ENCODE measurements at regions not wholly inside any gene's neighbourhood (a gene's known extent, or its start where the extent isn't known, plus 50 kb on each side); places are given as distances from the start of the nearest gene placed in this dataset.

DNA sequence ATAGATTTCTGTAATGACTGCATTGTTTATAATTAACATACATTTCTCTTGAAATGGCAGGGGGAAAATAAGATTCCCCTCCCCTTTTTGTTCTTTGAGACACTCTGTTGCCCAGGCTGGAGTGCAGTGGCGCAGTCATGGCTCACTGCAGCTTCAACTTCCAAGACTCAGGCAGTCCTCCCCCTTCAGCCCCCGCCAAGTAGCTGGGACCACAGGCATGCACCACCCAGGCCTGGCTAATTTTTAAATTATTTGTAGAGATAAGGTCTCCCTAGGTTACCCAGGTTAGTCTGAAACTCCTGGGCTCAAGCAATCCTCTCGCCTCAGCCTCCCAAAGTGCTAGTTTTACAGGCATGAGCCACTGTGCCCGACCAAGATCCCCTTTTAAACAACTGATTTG lies 67.7 kb downstream of the KATNIP start:
- H3K27me3 ChIP-seq (ENCODE audit: control insufficient read depth, insufficient read depth, low read length), result no peaks in the 10 kb centered on the region
- H2BK20ac ChIP-seq (ENCODE audit: low read depth, low read length), result no peak overlapping the region
- H3K4me1 ChIP-seq (ENCODE audit: control insufficient read depth, insufficient read depth, low read length), result peaks cover 1% of the 10 kb centered on the region; the same call in 1 of the 2 replicates
- intact Hi-C loops (cut with micrococcal nuclease) (no loop called here), dilution Hi-C loops (cut with HindIII; ENCODE audit: low sequenced_read_pairs, unreplicated experiment) (no loop called here), in situ Hi-C loops (cut with MboI; ENCODE audit: low sequenced_read_pairs) (no loop called here)
- no peak overlapping the region for H3K27ac ChIP-seq (ENCODE audit: insufficient read depth, low read length)
- no peak overlapping the region for H3K4me2 ChIP-seq (ENCODE audit: low read depth, low read length)
- no peak overlapping the region for H2BK120ac ChIP-seq (ENCODE audit: low read depth, low read length)
- CTCF ChIA-PET, result interaction anchor here (0.6 kb wide), 1 partner anchor 19 kb away, joined by 4 read pairs; no protein-coding TSS in a partner anchor
- no peak overlapping the region for H4K8ac ChIP-seq (ENCODE audit: low read depth in 2 of 2, low read length in 2 of 2)
- H3K56ac ChIP-seq (ENCODE audit: extremely low read depth, insufficient read depth, low read length), result no peak overlapping the region
- no peaks in the 10 kb centered on the region for H4K20me1 ChIP-seq (ENCODE audit: insufficient read depth, low read length)
- H3K79me1 ChIP-seq (ENCODE audit: low read depth in 1 of 2, low read length in 2 of 2), result 0 out of 4 replicates have a peak, but pooled peaks cover 0 to 3% of the 10 kb centered on the region in 2 experiments
- no peak overlapping the region for H2AK9ac ChIP-seq (replicated peaks; ENCODE audit: low read depth, low read length, poor library complexity)
- H3K9me1 ChIP-seq (ENCODE audit: insufficient read depth, low read length), result peaks cover 4% of the 10 kb centered on the region
- no peak overlapping the region for H3K4me3 ChIP-seq (ENCODE audit: insufficient read depth, low read depth, low read length)
- no peak overlapping the region for H4K5ac ChIP-seq (ENCODE audit: low read depth, low read length)
- no peak overlapping the region for H3K4ac ChIP-seq (ENCODE audit: low read depth, low read length)
- POLR2A ChIA-PET (ENCODE audit: unreplicated experiment), result no interaction called here
- no TSS peak for BruUV-seq (replicated peaks)
- ATAC-seq (ENCODE audit: low read depth) (no peak), DNase-seq (no peak)
- TF ChIP-seq RCOR1 (IDR thresholded peaks at IDR 0.05; ENCODE audit: insufficient replicate concordance, low read length) (no peak), MXI1 (IDR thresholded peaks at IDR 0.05; ENCODE audit: borderline replicate concordance, low read depth, low read length) (no peak), MAZ (IDR thresholded peaks at IDR 0.05; ENCODE audit: borderline replicate concordance, low read depth, low read length) (no peak), RFX5 (IDR thresholded peaks at IDR 0.05; ENCODE audit: low read depth, low read length) (no peak), SMC3 (IDR thresholded peaks at IDR 0.05; ENCODE audit: low read depth, low read length) (no peak), BHLHE40 (IDR thresholded peaks at IDR 0.05; ENCODE audit: low read depth, low read length) (no peak), CHD1 (IDR thresholded peaks at IDR 0.05; ENCODE audit: low read depth, low read length) (no peak), CEBPB (IDR thresholded peaks at IDR 0.05; ENCODE audit: low read depth, low read length) (no peak), FOS (IDR thresholded peaks at IDR 0.05; ENCODE audit: low read depth, low read length) (no peak), NFE2L2 (IDR thresholded peaks at IDR 0.05; ENCODE audit: low read depth, low read length) (no peak), POLR2A (IDR thresholded peaks at IDR 0.05; ENCODE audit: low read depth, low read length) (no peak)
- TF ChIP-seq, protein P1, sequence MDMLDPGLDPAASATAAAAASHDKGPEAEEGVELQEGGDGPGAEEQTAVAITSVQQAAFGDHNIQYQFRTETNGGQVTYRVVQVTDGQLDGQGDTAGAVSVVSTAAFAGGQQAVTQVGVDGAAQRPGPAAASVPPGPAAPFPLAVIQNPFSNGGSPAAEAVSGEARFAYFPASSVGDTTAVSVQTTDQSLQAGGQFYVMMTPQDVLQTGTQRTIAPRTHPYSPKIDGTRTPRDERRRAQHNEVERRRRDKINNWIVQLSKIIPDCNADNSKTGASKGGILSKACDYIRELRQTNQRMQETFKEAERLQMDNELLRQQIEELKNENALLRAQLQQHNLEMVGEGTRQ (IDR thresholded peaks at IDR 0.05; ENCODE audit: low read depth, low read length), result no peak
- H3K9ac ChIP-seq (ENCODE audit: low read depth, low read length), result no peak overlapping the region
- no CpG with 5 or more reads among the region's 4 CpGs for WGBS, 2 experiments (ENCODE audit: extremely low coverage in 2 of 2, insufficient read length in 1 of 2)
- no peak overlapping the region for H2AK5ac ChIP-seq (ENCODE audit: low read depth, low read length)
- H4K91ac ChIP-seq (ENCODE audit: insufficient read depth, low read depth, low read length), result no peak overlapping the region
- H3K9me3 ChIP-seq (ENCODE audit: control insufficient read depth, insufficient read depth, low read length), result no peaks in the 10 kb centered on the region
- H3K18ac ChIP-seq (ENCODE audit: low read depth, low read length), result no peak overlapping the region
- 0 out of 2 replicates have a peak, but pooled peaks cover 3% of the 10 kb centered on the region for H3K36me3 ChIP-seq (ENCODE audit: control insufficient read depth, insufficient read depth, low read length)
- no peak overlapping the region for H3K14ac ChIP-seq (replicated peaks; ENCODE audit: low read depth, low read length)
- H2AFZ ChIP-seq (replicated peaks; ENCODE audit: low read length, poor library complexity), result no peak overlapping the region
- H3K23ac ChIP-seq (ENCODE audit: low read depth, low read length), result no peak overlapping the region
- no peak overlapping the region for H2BK15ac ChIP-seq (ENCODE audit: low read depth, low read length)
- H2BK5ac ChIP-seq (ENCODE audit: low read depth, low read length, poor library complexity, severe bottlenecking), result no peak overlapping the region

All from IMR-90 (cell line).